Hematopoietic multipotent progenitor cell treated with erythropoietin and hydrocortisone succinate and interleukin-3 and kit ligand, for 6 days (in vitro differentiated cells): ENCODE measurements at regions not wholly inside any gene's neighbourhood (a gene's known extent, or its start where the extent isn't known, plus 50 kb on each side); places are given as distances from the start of the nearest gene placed in this dataset.
A peak's percentile ranks its signal among the peaks of the same experiment; 100 is the strongest.

Experiments
- DNase-seq: peaks from one replicate; pipeline ENCODE4 v3.0.0-alpha.2; 2015

DNA sequence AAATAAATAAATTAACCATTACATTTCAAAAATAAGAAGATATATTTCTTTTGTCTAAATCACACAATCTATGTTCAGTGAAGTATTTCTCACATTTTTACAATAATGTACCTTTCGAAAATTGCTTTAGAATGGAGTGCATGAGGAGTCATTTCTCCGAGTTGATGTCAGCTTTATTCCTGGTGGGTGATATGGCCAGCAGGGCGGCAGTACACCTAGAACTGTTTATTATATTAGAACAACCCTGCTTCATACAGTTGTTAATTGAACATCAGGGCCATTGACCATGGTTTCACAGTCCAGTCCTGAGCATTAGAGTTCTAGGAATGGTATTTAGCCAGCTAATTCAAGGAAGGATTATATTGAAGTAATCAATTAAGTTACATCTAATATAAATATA, 696.3 kb upstream of the SLC10A2 start:
- DNase-seq = peak; percentile 5

DNA sequence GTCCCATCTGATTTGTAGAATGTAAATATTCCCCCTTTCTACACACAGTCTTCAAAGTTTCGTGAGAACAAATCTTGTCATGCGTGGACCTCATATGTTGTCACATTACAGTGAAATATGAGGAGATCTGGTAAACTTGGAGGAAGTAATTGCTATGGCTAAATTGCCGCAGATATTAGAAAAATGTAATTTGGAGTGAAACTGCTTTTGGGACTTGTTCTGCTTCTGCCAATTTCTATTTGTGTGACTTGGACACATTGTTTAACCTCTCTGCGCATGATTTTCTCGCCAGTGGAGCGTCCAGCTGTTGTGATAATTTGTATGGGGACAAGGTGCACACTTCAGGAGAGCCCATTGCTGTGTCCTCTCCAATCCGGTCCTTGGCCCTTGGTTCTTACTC, 693.1 kb upstream of the SLC10A2 start:
- DNase-seq = no peak

DNA sequence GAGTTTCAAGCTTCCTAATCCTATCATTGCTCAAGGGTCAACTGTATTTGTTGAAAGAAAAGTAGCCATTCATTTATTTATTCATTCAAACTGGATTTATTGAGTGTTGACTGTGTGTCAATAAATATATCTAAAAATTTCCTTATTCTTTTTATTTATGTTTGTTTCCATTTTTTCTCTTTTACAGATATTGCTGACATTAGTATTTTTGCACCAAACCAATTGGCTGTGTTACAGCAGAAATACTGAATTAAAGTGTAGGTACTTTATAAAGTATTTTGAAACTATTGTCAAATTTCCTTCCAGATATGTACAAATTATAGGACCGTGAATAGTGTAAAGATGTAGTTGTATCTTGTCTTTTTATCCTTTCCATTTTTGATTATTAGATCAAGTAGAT, 692.0 kb upstream of the SLC10A2 start:
- DNase-seq = no peak

DNA sequence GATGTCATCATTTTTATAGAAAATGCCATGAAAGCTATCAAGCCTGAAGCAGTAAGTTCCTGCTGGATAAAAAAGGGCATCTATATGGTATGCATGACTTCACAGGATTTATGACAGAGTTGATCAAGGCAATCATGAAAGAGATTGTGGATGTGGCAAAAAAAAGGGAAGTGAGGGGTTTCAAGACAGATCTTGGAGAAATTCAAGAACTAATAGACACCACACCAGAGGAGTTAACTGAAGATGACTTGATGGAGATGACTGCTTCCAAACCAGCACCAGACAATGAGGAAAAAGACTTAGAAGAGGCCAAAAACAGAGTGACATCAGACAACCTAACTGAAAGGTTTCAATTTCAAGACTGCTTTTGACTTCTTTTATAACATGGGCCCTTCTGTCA, 691.1 kb upstream of the SLC10A2 start:
- DNase-seq = peak; percentile 2

DNA sequence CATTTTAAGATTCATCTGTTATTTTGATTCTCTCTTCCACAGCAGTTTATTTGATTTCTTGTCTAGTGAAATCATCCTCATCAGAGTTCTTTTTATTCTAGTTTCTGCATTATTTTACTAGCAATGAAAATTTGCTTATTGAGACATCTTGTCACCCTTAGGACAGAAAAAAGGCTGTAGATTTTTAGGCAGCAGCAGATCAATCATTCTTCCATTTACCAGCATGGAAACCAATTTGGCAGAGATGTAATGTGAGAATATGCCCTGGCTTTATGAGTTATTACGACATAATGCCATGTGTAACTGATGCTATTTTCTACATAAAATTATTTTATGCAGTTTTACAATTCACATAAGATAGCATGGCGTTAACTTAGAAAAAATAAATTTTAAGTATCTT, 688.6 kb upstream of the SLC10A2 start:
- no peak for DNase-seq

DNA sequence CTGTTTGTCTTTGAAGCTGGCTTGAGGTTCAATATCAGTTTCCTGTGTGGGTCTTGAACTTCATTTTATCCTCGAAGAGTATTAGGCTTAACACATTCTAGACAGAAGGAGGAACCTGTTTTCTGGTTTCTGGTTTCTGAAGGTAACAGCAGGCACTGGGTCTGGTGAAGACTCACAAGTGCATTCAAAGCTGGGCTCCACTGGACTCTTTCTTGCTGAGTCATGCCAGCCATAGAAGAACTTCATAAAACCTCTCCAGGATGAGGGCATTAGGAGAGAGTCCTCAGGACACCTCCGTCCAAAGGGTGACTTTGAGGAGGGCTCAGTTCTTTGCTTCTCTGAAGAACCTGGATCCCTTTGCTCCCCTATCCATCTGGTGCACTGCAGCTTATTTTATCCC, 668.6 kb upstream of the SLC10A2 start:
- DNase-seq = peak; percentile 7

DNA sequence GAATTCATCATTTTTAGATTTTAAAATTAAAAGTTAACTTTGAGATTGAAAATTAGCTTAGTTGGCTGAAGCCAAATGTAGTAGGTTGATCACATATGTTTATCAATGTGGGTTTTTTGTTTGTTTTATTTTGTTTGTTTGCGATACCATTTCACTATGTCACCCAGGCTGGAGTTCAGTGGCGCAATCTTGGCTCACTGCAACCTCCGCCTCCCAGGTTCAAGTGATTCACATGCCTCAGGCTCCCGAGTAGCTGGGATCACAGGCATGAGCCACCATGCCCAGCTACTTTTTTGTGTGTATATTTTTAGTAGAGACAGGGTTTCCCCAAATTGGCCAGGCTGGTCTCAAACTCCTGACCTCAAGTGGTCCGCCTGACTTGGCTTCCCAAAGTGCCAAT, 665.7 kb upstream of the SLC10A2 start:
- DNase-seq = no peak

DNA sequence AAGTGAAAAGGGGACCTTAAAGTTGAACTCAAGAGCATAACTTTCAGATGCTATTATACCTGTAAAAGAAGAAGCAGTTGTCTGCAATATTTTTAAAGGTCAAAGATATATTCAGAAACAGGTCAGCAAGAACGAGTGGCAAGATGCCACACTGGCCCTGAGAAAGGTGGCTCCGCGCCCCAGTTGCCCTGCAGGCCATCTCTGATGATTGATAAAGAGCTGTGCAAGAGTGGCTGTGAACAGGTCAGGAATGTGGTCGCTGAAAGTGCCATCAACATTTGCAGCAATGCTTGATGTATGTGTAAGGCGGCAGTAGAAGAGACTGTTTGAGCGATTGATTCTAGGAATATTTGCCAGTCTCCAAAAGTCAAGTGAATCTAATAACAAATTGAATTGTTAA, 664.2 kb upstream of the SLC10A2 start:
- no peak for DNase-seq

DNA sequence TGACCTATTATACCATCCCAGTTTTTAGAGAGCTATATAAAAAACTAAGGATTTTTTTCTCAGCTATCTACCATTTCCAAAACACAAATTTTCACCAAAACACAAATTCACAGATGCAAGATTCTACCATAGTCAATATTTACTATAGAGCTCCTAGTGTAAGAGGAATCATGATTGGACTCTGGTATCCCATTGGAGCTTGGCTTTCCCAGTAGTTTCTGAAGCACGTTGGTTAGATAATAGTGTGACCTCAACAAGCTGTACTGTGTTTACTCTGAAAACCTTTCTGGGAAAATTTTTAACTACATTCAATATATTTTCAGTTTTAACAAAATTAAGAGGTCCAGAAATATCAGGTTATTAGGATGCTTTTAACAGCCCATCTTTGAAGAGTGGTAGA, 660.6 kb upstream of the SLC10A2 start:
- no peak for DNase-seq

DNA sequence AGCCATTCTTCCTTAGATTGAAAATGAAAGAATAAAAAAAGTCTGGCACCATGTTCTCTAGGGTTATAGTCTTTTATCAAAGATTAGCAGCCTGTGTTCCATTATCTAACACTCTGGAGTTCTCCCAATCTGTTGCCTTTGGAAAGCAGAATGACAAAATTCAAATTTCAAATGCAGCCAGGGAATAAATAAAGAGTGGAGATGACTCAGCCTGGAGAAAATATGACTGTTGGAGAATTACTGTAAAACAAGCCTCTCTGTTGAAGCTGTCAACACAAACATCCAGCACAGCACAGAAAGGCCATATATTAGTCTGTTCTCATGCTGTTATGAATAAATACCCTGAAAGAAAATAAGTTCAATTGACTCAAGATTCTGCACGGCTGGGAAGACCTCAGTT, 650.5 kb upstream of the SLC10A2 start:
- DNase-seq = no peak

DNA sequence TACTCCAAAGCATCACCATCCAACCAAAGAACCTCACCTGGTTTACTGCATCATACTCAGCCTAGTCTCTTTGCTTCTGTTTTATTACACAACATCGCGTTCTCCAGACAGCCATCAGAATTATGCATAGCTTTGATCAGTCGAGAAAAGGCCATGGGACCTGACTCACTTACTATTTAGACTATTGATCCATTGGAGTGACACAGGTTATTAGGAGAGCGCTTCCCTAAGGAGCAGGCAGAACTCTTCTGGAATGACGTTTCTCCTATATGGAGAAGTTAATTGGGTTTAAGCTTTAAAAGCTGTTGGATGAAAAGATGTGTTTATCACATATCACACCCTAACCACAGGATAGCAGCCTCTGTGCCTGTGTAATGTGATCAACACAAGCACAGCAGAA, 649.1 kb upstream of the SLC10A2 start:
- DNase-seq = no peak

DNA sequence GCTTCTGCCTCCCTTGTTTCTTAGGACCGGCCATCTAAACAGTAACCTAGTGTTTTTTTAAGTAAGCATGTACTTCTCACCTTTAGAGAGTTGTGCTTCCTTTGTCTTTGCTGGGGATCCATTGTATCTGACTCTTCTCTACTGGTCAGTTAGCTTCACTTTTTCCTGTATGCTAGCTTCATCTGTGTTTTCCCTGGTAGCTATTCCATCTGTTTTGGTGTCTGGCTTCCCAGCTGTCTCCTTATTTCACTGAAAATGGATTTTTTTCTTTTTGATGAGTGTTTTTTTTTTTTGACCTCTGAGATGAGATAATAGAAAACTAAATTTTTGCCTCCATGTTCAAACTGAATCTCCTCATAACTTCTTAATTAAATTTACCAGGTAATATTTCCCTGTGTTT, 637.0 kb upstream of the SLC10A2 start:
- DNase-seq = no peak

DNA sequence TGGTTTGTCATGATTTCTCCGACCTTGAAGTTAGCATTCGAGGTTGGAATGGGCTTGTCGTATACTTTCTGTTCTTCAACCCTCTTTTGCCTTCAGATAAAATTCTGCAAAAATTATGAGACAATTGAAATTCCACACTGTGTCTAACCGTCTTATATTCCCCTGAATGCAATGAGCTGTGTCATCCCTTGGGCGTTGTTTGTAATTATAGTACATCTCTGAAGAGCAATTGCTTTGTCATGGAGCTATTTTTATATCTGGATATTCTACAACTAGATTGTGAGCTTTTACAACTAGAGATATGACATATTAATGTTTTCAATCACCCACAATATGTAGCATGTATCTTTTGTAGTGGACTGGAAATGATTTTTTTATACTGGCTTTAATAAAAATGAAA, 631.8 kb upstream of the SLC10A2 start:
- no peak for DNase-seq

DNA sequence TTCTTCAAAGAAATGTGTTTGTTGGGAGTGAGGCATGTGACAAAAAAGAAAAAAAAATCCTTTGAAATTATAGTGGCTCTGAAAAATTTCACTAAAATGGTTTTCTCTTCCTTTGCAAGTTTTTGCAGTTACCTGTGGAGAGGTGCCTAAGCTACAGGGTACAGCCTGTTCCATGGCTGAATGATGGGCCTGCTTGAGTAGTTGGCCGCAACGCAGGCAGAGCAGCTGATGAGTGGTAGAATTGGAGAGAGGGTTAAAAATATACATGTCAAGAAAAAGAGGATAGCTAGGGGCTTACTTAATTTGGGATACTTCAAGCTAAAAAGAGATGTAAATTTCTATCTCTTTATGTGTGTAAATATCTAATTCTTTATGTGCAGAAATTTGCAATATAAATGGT, 629.1 kb upstream of the SLC10A2 start:
- no peak for DNase-seq

DNA sequence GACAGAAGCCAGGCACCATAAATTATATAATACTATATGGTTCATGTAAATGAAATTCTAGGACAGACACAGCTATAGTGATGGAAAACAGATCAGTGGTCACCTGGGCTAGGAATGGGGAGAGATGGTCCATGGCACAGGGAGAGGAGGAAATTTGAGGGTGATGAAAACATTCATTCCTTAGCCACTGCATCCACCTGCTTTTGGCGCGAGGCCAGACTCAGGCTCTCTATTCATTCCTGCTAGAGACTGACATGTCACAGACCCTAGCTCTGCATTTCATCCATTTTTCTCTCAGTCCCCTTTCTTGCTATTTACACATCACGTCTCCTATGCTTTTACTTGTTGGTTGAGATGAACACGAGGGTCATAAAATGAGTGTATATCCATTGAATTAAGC, 628.3 kb upstream of the SLC10A2 start:
- DNase-seq = no peak

DNA sequence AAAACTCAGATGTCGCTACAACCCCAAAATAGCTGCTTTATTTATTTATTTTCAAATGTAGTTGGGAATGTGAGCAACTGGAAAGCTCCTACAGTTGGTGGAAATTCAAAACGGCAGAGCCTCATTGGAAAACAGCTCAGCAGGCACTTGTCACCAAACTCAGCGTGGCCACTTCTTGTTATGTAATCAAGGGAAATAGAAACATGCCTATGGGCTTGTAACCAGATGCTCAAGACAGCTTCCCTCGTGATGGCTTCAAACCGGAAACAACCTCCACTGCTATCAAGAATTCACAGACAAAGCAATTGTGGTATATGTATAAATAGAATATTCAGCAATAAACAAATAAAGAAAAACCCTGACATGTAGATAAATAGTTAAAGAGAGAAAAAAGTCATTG, 627.8 kb upstream of the SLC10A2 start:
- no peak for DNase-seq

DNA sequence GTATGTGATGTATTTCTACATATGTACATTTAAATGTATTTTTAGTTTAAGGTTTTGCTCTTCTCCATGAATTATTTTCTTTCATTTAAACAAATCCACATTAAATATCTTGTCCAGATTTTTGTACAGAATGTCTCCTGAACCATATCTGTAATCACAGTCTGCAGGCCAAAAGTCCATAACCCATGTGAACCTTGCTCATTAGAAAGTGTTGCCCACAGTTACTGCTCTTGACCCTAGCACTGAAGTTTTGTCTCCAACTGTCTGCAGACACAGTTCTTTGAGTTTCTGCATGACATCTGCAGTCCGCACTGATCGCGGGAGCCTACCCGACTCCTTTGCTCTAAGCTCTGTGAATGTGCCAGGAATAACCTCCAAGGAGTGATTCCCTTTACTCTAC, 626.2 kb upstream of the SLC10A2 start:
- no peak for DNase-seq

DNA sequence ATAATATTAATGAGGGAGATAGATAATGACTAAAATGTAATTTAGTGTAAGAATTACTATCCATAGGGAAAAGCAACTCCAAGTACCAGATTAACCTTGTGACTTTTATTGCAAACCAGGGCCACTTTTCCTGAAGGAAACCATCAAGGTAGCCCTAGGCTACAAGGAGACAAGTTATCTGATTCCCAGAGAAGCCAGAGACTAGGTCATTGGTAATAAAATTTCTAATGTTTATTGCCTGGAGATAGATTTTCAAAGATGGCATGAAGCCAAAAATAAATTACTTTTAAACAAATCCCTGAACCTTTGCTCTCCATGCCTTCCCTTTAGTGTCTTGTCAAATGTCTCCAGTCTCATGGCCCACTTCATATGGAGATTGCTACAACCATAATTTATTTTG, 610.1 kb upstream of the SLC10A2 start:
- no peak for DNase-seq

DNA sequence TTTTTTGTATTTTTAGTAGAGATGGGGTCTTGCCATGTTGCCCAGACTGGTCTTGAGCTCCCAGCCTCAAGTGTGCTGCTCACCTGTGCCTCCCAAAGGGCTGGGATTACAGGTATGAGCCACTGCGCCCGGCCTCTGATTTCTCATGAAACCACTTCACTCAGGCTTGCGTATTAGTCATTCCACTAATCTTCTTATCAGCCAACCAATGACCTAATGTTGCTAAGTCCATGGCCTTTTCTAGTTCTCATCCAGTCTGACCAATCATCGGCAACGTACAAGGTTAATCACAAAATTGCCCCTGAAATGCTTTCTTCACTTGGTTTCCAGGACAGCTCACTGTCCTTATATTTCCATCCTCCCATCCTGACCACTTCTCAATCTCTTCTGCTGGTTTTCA, 605.3 kb upstream of the SLC10A2 start:
- no peak for DNase-seq

DNA sequence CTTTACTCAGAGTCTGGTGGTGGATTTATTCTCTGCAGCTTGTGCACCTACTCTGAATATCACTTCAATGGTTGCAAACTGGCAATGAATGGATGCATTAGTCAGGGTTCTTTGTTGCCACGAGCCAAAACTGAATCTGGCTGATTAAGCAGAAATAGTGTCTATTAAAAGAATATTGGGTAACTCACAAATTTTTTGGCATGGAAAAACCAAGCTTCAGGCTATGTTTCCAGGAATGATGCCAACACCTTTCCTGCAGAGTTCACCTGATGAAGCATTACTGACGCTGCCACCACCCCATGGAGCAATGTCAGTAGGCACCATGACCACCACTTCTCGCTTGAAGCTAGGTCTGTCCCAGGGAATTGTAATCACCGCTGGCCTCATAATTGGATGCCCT, 597.8 kb upstream of the SLC10A2 start:
- no peak for DNase-seq

DNA sequence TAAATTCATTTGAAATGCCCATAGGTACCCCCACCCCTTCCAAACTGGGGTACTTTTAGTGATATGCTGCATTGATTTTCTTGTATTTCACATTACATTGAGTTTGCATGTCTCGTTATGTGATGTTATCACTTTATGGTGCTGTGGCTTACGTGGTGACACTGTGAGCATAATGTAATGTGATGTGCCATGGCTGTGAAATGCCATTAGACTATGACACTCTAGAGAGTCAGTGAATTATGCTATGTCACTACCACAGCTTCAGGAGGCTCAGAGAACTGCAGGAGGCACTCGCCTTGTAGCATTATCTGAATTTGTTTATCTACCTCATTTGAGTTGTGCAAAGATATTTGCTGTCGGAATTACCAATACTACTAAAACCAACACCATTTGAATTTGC, 590.1 kb upstream of the SLC10A2 start:
- no peak for DNase-seq

DNA sequence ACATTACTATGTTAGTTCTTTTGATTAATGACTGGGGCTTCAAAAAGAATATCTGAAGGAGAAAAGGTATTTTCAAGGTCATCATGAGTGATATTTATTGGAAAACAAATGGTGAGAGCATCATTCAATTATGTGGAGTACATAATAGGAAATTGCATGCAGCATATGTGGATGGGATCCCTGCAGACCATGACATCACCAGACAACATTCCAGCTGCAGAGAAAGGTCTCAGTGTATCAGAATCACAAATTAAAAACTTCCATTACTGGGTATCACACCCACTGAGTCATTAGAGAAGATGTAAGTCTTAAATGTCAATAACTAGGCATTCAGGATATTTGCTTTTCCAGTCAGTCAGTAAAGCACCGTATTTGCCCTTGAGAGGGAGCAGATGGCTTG, 574.4 kb upstream of the SLC10A2 start:
- DNase-seq = no peak

DNA sequence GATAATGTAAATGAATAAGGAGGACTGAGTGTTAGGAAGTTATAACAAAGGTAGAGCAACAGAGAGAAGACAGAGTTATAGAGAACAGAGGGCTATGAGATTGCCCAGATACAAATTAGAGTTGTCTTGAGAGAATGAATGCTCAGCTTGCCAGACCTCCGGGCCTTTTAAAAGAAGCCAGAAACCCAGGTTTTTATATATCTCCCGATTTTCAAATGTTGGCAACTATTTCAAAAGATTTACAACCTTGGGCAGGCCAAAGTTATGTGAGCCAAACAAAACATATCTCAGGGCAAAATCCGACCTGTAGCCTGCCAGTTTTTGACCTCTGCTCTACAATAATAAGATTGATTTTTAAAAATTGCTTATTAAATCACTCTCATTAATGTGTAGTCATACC, 573.1 kb upstream of the SLC10A2 start:
- no peak for DNase-seq

DNA sequence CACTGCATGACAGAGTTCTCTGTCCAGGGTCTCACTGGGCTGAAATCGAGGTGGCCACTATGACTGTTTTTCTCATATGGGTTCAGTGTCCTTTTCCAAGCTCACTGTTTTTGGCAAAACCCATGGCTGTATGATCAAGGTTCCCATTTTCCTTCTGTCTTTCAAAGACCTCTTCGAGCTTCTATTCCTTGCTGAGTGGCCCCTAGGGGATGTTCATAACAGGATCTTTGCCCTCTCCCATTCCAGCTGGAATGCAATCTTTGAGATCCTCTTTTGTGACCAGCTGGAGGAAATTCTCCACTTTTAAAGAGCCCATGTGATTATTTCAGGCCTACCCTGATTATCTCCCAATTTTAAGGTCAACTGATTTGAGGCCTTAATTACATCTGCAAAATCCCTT, 572.5 kb upstream of the SLC10A2 start:
- no peak for DNase-seq

DNA sequence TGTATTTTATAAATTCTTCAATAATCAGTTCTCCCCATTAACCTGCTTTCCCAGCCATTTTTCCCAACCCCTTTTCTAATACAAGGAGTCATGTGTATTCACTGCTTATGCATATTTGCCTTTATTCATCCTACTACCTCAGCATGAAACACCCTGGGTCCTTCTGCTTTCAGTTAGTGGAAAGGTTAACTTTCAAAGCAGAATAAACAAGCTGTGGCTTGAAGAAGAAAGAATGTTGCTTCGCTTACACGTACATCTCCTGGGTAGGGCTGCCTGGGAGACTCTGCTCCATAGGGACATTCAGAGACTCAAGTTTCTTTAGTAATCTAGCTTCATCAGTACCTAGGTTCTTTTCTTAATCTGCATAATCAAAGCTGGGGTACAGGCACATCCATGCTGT, 567.8 kb upstream of the SLC10A2 start:
- no peak for DNase-seq

DNA sequence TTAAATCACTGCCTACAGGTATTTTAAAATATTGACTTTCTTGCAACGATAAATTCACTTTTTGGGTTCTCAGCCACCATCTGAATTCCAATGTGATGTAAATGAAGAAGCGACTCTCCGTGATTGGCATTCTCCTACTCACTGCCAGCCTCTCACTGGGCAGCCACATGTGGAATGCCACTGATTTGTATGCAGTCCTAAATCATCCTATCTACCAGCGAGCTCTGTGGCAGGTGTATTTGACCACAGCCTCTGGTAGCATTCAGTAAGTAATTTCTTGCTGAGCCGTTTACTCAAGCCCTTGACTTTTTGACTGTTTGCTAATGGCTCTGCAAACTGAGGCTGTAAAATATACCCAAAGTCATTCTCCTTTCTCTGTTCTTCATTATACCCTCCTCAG, 559.0 kb upstream of the SLC10A2 start:
- no peak for DNase-seq

DNA sequence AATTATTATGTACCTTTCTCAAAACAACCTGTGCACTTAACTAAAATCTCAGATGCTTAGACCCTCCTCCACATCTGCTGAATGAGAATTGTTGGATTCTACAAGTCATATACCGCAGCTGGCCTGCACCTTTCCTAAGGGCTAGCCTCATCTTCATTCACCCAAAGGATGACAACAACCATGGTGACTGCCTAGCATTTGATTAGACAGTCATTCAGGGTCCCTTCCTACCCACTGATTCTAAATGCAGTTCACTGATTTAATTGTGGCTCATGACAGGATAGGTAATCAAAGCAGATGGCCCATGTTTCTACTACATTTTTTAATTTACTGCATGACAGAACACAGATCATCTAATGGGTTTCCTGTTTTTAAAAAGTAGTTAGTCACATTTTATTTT, 551.9 kb upstream of the SLC10A2 start:
- DNase-seq = no peak
